ENCODE measurements at regions not wholly inside any gene's neighbourhood (a gene's known extent, or its start where the extent isn't known, plus 50 kb on each side); places are given as distances from the start of the nearest gene placed in this dataset.

- TF ChIP-seq CTCF (conservative IDR thresholded peaks at IDR 0.05 in 1 of 2, IDR thresholded peaks at IDR 0.05 in 1 of 2; ENCODE audit: low read depth in 1 of 2, low read length in 2 of 2) (no peak), EZH2 (IDR thresholded peaks at IDR 0.05; ENCODE audit: low read length, missing control alignments) (no peak)
These were observed 63.5 kb upstream of the TGFBR2 start for GRCh38 chr3:30542897-30543296.

Measured in fibroblast of lung (primary cell).